Spleen (tissue), 7 donors: ENCODE measurements at regions not wholly inside any gene's neighbourhood (a gene's known extent, or its start where the extent isn't known, plus 50 kb on each side); places are given as distances from the start of the nearest gene placed in this dataset.

Source experiments
- CTCF ChIP-seq, 11 experiments: fragments of 200-600 bp in 7 of 11; fragments of 450-650 bp in 4 of 11; sonication (generic) in 4 of 11; IDR thresholded peaks in 8 of 11; conservative IDR thresholded peaks in 3 of 11; 1 replicate in 7 of 11; 2 replicates in 4 of 11; pipeline versions ENCODE4 v1.4.0 to v1.8.0; 2016 to 2021; ENCODE audit warnings: antibody characterized with exemption in 11 of 11, inconsistent platforms in 4 of 11, mild to moderate bottlenecking in 1 of 11
- POLR2A ChIP-seq, 3 donors: fragments of 450-650 bp; IDR thresholded peaks; one replicate each; pipeline ENCODE4 v1.5.1; 2017; ENCODE audit warnings: antibody characterized with exemption in 3 of 3, mild to moderate bottlenecking in 1 of 3
- POLR2AphosphoS5 ChIP-seq, 3 donors: sonication (generic); formaldehyde crosslinking; IDR thresholded peaks; one replicate each; pipeline ENCODE4 v1.5.1; 2017; ENCODE audit warnings: antibody characterized with exemption in 3 of 3
- donor health status: DM: no; HTN: no; CAD: no; lungs with moderate emphysema.
- donor health status: DM: no; HTN: no; CAD: no.
- donor health status: DM: no; HTN: no; CAD: no.

GRCh38 chr12:30825341-30825740 is 70.6 kb upstream of the CAPRIN2 start:
- no peak for TF ChIP-seq POLR2A (IDR thresholded peaks at IDR 0.05)
- no peak for TF ChIP-seq CTCF (IDR thresholded peaks at IDR 0.05 in 8 of 11, conservative IDR thresholded peaks at IDR 0.05 in 3 of 11)
- TF ChIP-seq POLR2AphosphoS5 (IDR thresholded peaks at IDR 0.05) = no peak
